Epithelial cell of esophagus (primary cell): ENCODE measurements at regions not wholly inside any gene's neighbourhood (a gene's known extent, or its start where the extent isn't known, plus 50 kb on each side); places are given as distances from the start of the nearest gene placed in this dataset.

Source experiments
- DNase-seq: peaks from one replicate; pipeline ENCODE4 v3.0.0; 2010; ENCODE audit warnings: low read depth
- H3K4me3 ChIP-seq: 2 replicates; pipeline ENCODE4 v1.5.1; 2011; ENCODE audit warnings: mild to moderate bottlenecking, low read length, control low read depth
- TF ChIP-seq, protein P1 (sequence below): IDR thresholded peaks from 2 replicates; pipeline ENCODE4 v1.5.1; 2011; ENCODE audit warnings: low read depth, mild to moderate bottlenecking, low read length, control low read depth, inconsistent platforms; ENCODE audit not compliant: insufficient read depth; ENCODE audit errors: missing control alignments

DNA sequence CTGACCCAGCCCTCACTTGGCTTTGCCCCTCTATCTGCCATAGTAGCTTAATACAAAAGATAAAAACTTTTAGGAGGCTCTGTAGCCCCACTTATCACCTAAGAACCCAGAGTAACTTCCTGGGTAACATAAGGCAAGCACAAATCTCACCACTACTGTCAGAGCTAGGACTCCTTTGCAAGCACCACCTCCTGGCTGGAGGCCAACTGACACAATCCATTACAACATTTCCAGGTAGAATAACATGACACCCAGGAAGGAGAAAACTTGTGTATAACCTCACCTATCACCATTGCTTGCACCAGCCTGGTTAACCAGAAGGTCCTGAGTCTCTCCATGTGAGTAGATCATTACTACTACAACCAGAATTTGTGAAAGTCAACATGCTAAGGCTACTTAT, 230.0 kb downstream of the TUSC7 start:
- DNase-seq = peak; percentile 67
- no peak overlapping the region for H3K4me3 ChIP-seq
- TF ChIP-seq, protein P1, sequence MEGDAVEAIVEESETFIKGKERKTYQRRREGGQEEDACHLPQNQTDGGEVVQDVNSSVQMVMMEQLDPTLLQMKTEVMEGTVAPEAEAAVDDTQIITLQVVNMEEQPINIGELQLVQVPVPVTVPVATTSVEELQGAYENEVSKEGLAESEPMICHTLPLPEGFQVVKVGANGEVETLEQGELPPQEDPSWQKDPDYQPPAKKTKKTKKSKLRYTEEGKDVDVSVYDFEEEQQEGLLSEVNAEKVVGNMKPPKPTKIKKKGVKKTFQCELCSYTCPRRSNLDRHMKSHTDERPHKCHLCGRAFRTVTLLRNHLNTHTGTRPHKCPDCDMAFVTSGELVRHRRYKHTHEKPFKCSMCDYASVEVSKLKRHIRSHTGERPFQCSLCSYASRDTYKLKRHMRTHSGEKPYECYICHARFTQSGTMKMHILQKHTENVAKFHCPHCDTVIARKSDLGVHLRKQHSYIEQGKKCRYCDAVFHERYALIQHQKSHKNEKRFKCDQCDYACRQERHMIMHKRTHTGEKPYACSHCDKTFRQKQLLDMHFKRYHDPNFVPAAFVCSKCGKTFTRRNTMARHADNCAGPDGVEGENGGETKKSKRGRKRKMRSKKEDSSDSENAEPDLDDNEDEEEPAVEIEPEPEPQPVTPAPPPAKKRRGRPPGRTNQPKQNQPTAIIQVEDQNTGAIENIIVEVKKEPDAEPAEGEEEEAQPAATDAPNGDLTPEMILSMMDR = no peak

DNA sequence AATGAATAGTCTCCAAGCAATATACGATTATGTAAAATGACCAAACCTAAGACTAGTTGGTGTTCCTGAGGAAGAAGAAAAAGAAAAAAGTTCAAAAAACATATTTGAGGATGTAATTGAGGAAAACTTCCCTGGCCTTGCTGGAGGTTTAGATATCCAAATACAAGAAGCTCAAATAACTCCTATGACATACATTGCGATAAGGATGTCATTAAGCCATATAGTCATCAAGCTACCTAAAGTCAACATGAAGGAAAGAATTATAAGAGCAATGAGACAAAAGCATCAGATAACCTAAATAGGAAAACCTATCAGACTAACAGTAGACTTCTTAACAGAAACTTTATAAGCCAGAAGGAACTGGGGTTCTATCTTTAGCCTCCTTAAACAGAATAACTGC, 231.1 kb downstream of the TUSC7 start:
- TF ChIP-seq, protein P1 = no peak
- DNase-seq = no peak

DNA sequence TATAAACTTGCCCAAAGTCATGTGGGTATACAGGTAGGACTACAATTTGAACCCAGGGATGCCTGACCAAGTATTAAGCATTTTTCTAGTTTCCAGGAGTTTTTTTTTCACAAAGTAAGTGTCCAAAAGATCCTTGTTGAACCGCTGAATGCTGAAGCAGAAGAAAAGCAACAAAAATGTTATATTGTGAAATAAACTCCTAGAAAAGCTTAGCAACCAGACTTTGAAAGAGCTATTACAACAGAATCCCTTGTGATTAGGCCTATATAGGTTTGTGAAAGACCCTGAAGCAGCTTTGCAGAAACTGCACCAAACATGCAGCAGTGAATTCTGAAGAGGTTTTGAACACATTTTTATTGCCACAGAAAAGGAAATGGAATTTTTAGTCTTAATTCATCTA, 236.8 kb downstream of the TUSC7 start:
- TF ChIP-seq, protein P1 = no peak

More for the DNA sequence above, 231.1 kb downstream of the TUSC7 start:
- no peak overlapping the region for H3K4me3 ChIP-seq

DNA sequence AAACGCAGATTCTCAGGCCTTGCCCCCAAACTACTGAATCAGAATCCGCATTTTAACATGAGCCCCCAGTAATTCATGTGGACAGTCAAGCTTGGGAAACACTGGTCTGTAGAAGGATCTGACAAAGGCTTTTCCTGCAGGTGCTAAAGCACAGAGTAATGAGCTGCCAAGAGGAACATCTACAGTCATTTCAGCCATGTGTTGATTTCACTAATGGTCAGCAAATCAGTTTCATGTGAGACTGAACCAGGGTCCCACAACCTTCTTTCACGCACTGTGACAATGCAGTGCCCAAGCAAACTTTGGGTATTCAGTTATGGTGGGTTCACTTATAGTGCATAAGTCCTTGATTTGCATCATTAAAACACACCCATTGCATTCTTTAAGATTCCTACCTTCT, 237.6 kb downstream of the TUSC7 start:
- TF ChIP-seq, protein P1 = no peak
- no peak overlapping the region for H3K4me3 ChIP-seq
- no peak for DNase-seq

More for the DNA sequence above, 236.8 kb downstream of the TUSC7 start:
- H3K4me3 ChIP-seq = no peak overlapping the region
- no peak for DNase-seq

DNA sequence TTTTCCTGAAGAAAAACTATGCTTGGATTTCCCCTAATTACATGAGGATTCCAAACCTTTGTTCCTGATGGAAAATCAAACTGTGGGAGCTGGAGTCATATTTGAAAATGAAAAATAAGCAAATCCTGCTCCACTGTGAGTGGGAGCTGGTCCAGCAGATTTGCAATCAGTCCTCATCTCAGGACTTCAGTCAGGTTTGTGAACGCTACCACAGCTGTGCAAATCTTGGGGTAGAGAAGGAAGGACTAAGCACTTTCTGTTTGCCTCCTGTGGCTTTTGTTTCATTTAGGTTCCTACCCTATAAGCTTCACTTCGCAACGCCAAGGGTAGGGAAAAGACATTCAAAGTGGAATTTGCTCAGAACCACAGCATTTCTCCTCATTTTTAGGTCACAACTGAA, 238.2 kb downstream of the TUSC7 start:
- DNase-seq = no peak
- no peak overlapping the region for H3K4me3 ChIP-seq

DNA sequence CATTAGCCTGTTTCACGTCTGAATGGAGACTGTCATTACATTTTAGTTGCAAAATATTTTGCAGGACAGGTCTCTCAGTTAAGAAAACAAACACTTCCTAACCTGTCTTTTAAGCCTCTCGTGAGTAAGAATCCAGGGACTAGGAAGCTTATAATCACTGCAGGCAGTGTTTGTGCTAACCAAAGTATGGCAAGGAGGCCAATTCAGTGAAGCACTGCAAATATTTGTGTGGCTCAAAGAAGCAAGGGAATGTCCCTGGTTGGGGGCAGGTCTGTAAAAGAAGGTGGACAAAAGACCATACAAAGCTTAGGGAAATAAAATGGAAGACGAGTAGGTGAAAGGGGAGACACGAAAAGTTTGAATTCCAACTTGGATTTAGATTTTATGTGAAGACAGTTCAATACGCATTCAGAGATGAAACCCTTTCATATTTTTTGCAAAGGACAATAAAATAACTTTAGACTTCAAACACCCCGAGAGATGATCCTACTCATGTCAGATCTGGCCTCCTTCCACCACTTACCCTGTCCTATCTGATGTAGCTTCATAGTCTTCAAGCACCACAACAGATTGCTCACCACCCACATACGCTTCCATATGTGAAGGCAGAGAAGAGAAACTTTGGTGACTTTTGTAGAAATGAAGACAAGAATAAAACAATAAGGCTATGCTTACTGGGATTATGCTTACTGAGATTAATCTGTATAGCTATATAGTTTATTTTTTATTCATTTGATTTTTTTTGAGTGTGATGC, 240.9 kb downstream of the TUSC7 start:
- H3K4me3 ChIP-seq = no peak overlapping the region
- no peak for DNase-seq
- TF ChIP-seq, protein P1 = no peak

More for the DNA sequence above, 238.2 kb downstream of the TUSC7 start:
- TF ChIP-seq, protein P1 = no peak

DNA sequence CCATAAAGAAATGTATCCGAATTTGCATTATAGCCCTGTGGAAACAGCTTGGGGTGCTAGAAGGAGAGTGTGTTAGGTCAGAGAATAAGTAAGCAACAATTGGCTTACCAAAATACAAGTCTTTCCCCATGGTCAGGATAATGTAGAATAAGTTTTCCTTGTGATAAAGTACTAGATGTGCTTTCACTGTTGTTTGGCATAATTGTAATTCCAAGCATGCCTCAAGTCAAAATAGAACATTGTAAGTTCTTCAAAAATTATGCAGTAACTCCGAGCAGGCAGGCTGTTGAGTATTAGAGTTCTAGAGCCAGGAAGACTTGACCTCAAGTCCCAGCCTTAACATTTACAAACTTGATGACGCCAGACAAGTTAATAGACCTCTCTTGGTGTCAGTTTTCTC, 242.0 kb downstream of the TUSC7 start:
- TF ChIP-seq, protein P1 = no peak
- no peak for DNase-seq
- no peak overlapping the region for H3K4me3 ChIP-seq
